Mesenteric fat pad (tissue), 1 donor: ENCODE measurements at regions not wholly inside any gene's neighbourhood (a gene's known extent, or its start where the extent isn't known, plus 50 kb on each side); places are given as distances from the start of the nearest gene placed in this dataset.

Source experiments
- DNase-seq: peaks from one replicate; pipeline ENCODE4 v3.0.0-alpha.2; 2020; ENCODE audit warnings: low spot score
- donor health status: DM: yes; HTN: yes; CAD: no.

GRCh38 chr4:32775049-32775448 is 2054.9 kb downstream of the PCDH7 start:
- no peak for DNase-seq

GRCh38 chr4:32776435-32777203 is 2056.4 kb downstream of the PCDH7 start:
- DNase-seq: no peak

- DNase-seq: no peak
These were observed 2057.9 kb downstream of the PCDH7 start for GRCh38 chr4:32778025-32778424.

- no peak for DNase-seq
These were observed 2058.8 kb downstream of the PCDH7 start for GRCh38 chr4:32778938-32779337.

- no peak for DNase-seq
These were observed 2068.9 kb downstream of the PCDH7 start for GRCh38 chr4:32789026-32789608.

GRCh38 chr4:32790803-32791202 is 2070.6 kb downstream of the PCDH7 start:
- DNase-seq: no peak

GRCh38 chr4:32798471-32799159 is 2078.4 kb downstream of the PCDH7 start:
- no peak for DNase-seq

- no peak for DNase-seq
These were observed 2104.2 kb downstream of the PCDH7 start for GRCh38 chr4:32824336-32824735.

GRCh38 chr4:32826169-32826568 is 2106.0 kb downstream of the PCDH7 start:
- no peak for DNase-seq

GRCh38 chr4:32830160-32830559 is 2110.0 kb downstream of the PCDH7 start:
- no peak for DNase-seq

- DNase-seq: no peak
These were observed 2110.9 kb downstream of the PCDH7 start for GRCh38 chr4:32831104-32831503.

GRCh38 chr4:32840461-32841189 is 2120.5 kb downstream of the PCDH7 start:
- no peak for DNase-seq

- DNase-seq: no peak
These were observed 2121.0 kb downstream of the PCDH7 start for GRCh38 chr4:32841217-32841616.

- DNase-seq: no peak
These were observed 2127.3 kb downstream of the PCDH7 start for GRCh38 chr4:32847461-32847860.

GRCh38 chr4:32855622-32856021 is 2135.5 kb downstream of the PCDH7 start:
- no peak for DNase-seq

GRCh38 chr4:32858361-32858760 is 2138.2 kb downstream of the PCDH7 start:
- DNase-seq: no peak

GRCh38 chr4:32858971-32859370 is 2138.8 kb downstream of the PCDH7 start:
- no peak for DNase-seq

- no peak for DNase-seq
These were observed 2144.7 kb downstream of the PCDH7 start for GRCh38 chr4:32864713-32865351.

GRCh38 chr4:32876546-32876945 is 2156.4 kb downstream of the PCDH7 start:
- DNase-seq: no peak

GRCh38 chr4:32879913-32880312 is 2159.7 kb downstream of the PCDH7 start:
- DNase-seq: no peak

- DNase-seq: no peak
These were observed 2164.0 kb downstream of the PCDH7 start for GRCh38 chr4:32884198-32884597.
